ENCODE measurements at regions not wholly inside any gene's neighbourhood (a gene's known extent, or its start where the extent isn't known, plus 50 kb on each side); places are given as distances from the start of the nearest gene placed in this dataset.

GRCh38 chr3:116833202-116833601 lies 123.6 kb downstream of the TUSC7 start:
- Histone ChIP-seq H3K36me3 (no peaks in the 10 kb centered on the region), H3K4me3 (no peak overlapping the region), H3K27ac (no peak overlapping the region), H3K4me1 (no peaks in the 10 kb centered on the region), H3K27me3 (no peaks in the 10 kb centered on the region), H3K9me3 (no peaks in the 10 kb centered on the region)
- in situ Hi-C loops (cut with MboI; ENCODE audit: low sequenced_read_pairs in 4 of 4): no loop called here
- ATAC-seq: no peak
- no peak for DNase-seq
- intact Hi-C loops (cut with DNase I; ENCODE audit: low total_unique reads): no loop called here
- TF ChIP-seq POLR2A (IDR thresholded peaks at IDR 0.05): no peak
- no peak for TF ChIP-seq CTCF (IDR thresholded peaks at IDR 0.05 in 4 of 5, conservative IDR thresholded peaks at IDR 0.05 in 1 of 5)

- no peak for TF ChIP-seq POLR2A (IDR thresholded peaks at IDR 0.05)
- no peak for TF ChIP-seq CTCF (IDR thresholded peaks at IDR 0.05 in 4 of 5, conservative IDR thresholded peaks at IDR 0.05 in 1 of 5)
- intact Hi-C loops (cut with DNase I; ENCODE audit: low total_unique reads) (no loop called here), in situ Hi-C loops (cut with MboI; ENCODE audit: low sequenced_read_pairs in 4 of 4) (no loop called here)
- Histone ChIP-seq H3K27ac (no peak overlapping the region), H3K27me3 (no peaks in the 10 kb centered on the region), H3K4me1 (no peaks in the 10 kb centered on the region), H3K36me3 (no peaks in the 10 kb centered on the region), H3K9me3 (no peaks in the 10 kb centered on the region), H3K4me3 (no peak overlapping the region)
- DNase-seq: no peak
- ATAC-seq: no peak
Observed at GRCh38 chr3:116834816-116835215, 125.2 kb downstream of the TUSC7 start.

GRCh38 chr3:116835658-116836057 lies 126.1 kb downstream of the TUSC7 start:
- Histone ChIP-seq H3K36me3 (no peaks in the 10 kb centered on the region), H3K4me1 (no peaks in the 10 kb centered on the region), H3K27ac (no peak overlapping the region), H3K9me3 (no peaks in the 10 kb centered on the region), H3K4me3 (no peak overlapping the region), H3K27me3 (no peaks in the 10 kb centered on the region)
- no peak for ATAC-seq
- in situ Hi-C loops (cut with MboI; ENCODE audit: low sequenced_read_pairs in 4 of 4): no loop called here
- DNase-seq: no peak
- TF ChIP-seq POLR2A (IDR thresholded peaks at IDR 0.05) (no peak), CTCF (IDR thresholded peaks at IDR 0.05 in 4 of 5, conservative IDR thresholded peaks at IDR 0.05 in 1 of 5) (no peak)
- intact Hi-C loops (cut with DNase I; ENCODE audit: low total_unique reads): no loop called here

GRCh38 chr3:116836286-116836685 lies 126.7 kb downstream of the TUSC7 start:
- no peak overlapping the region for H3K27ac ChIP-seq
- no peaks in the 10 kb centered on the region for H3K4me1 ChIP-seq
- no peaks in the 10 kb centered on the region for H3K27me3 ChIP-seq
- TF ChIP-seq POLR2A (IDR thresholded peaks at IDR 0.05) (no peak), CTCF (IDR thresholded peaks at IDR 0.05 in 4 of 5, conservative IDR thresholded peaks at IDR 0.05 in 1 of 5) (no peak)
- no peaks in the 10 kb centered on the region for H3K36me3 ChIP-seq
- no peaks in the 10 kb centered on the region for H3K9me3 ChIP-seq
- ATAC-seq (no peak), DNase-seq (no peak)
- intact Hi-C loops (cut with DNase I; ENCODE audit: low total_unique reads): no loop called here
- in situ Hi-C loops (cut with MboI; ENCODE audit: low sequenced_read_pairs in 4 of 4): no loop called here
- no peak overlapping the region for H3K4me3 ChIP-seq

- ATAC-seq: no peak
- in situ Hi-C loops (cut with MboI; ENCODE audit: low sequenced_read_pairs in 4 of 4) (no loop called here), intact Hi-C loops (cut with DNase I; ENCODE audit: low total_unique reads) (no loop called here)
- Histone ChIP-seq H3K4me3 (no peak overlapping the region), H3K4me1 (no peaks in the 10 kb centered on the region), H3K27me3 (no peaks in the 10 kb centered on the region), H3K27ac (no peak overlapping the region), H3K36me3 (no peaks in the 10 kb centered on the region), H3K9me3 (no peaks in the 10 kb centered on the region)
- DNase-seq: no peak
- no peak for TF ChIP-seq POLR2A (IDR thresholded peaks at IDR 0.05)
- no peak for TF ChIP-seq CTCF (IDR thresholded peaks at IDR 0.05 in 4 of 5, conservative IDR thresholded peaks at IDR 0.05 in 1 of 5)
Observed at GRCh38 chr3:116837483-116837882, 127.9 kb downstream of the TUSC7 start.

All from gastrocnemius medialis (tissue), 4 donors.